ENCODE measurements at regions not wholly inside any gene's neighbourhood (a gene's known extent, or its start where the extent isn't known, plus 50 kb on each side); places are given as distances from the start of the nearest gene placed in this dataset.

DNA sequence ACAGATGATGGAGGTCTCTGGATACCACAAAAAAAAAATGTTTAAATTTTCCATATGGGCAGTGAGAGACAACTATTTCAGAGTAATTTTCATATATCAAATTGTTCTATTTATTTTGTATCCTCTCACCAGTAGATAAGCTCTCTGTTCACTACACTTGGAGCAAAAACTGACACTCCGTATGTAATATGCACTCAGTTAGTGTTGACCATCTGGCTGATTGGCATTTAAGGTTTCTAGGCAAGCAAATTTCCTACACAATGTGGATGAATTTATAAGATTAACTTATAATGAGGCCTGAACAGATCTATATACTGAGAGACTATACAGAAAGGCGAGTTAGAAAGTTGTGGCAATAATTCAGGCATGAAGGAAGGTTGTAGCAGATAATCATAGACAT lies 836.5 kb upstream of the SEMA6D start:
- no peak for TF ChIP-seq CTCF (IDR thresholded peaks at IDR 0.05)
- TF ChIP-seq POLR2A (IDR thresholded peaks at IDR 0.05), result no peak

Measured in thyroid gland (tissue), 4 donors.